GM23338 (cell line): ENCODE measurements at regions not wholly inside any gene's neighbourhood (a gene's known extent, or its start where the extent isn't known, plus 50 kb on each side); places are given as distances from the start of the nearest gene placed in this dataset.

Experiments
- ATAC-seq: fragments of 200-7000 bp; cut with Tn5 transposase; 3 replicates; pipeline ENCODE4 v1.9.1; 2020
- DNase-seq: peaks from one replicate; pipeline ENCODE4 v3.0.0-alpha.2; 2015; ENCODE audit warnings: low spot score
- H2AFZ ChIP-seq: fragments of 200-600 bp; sonication (generic); 2 replicates; pipeline ENCODE4 v1.8.0; 2016; ENCODE audit warnings: antibody characterized with exemption, mild to moderate bottlenecking, moderate library complexity
- H3F3A ChIP-seq: fragments of 200-600 bp; sonication (generic); replicated peaks from 2 replicates; pipeline ENCODE4 v1.8.0; 2017; ENCODE audit warnings: antibody characterized with exemption, mixed run types, low read depth
- H3K27ac ChIP-seq: fragments of 200-600 bp; sonication (generic); 2 replicates; pipeline ENCODE4 v1.6.1; 2016; ENCODE audit warnings: low read depth
- H3K27me3 ChIP-seq: fragments of 200-600 bp; sonication (generic); 2 replicates; pipeline ENCODE4 v1.8.0; 2016; ENCODE audit warnings: mild to moderate bottlenecking, mixed run types, moderate library complexity; ENCODE audit not compliant: insufficient read depth
- H3K36me3 ChIP-seq: fragments of 200-600 bp; sonication (generic); 2 replicates; pipeline ENCODE4 v1.8.0; 2016; ENCODE audit warnings: mild to moderate bottlenecking; ENCODE audit not compliant: insufficient read depth
- H3K4me1 ChIP-seq: fragments of 200-600 bp; sonication (generic); 2 replicates; pipeline ENCODE4 v1.8.0; 2016; ENCODE audit warnings: mild to moderate bottlenecking, moderate library complexity; ENCODE audit not compliant: insufficient read depth
- H3K4me2 ChIP-seq: fragments of 200-600 bp; sonication (generic); 2 replicates; pipeline ENCODE4 v1.7.1; 2017; ENCODE audit warnings: mixed run types
- H3K4me3 ChIP-seq: fragments of 200-600 bp; sonication (generic); 2 replicates; pipeline ENCODE4 v1.6.1; 2016; ENCODE audit warnings: mixed run types
- H3K79me2 ChIP-seq: fragments of 200-600 bp; sonication (generic); replicated peaks from 2 replicates; pipeline ENCODE4 v1.8.0; 2017; ENCODE audit warnings: mild to moderate bottlenecking; ENCODE audit not compliant: insufficient read depth
- H3K9me2 ChIP-seq: fragments of 200-600 bp; sonication (generic); 2 replicates; pipeline ENCODE4 v1.8.0; 2017; ENCODE audit not compliant: insufficient read depth
- H4K20me1 ChIP-seq: fragments of 200-600 bp; sonication (generic); replicated peaks from 2 replicates; pipeline ENCODE4 v1.8.0; 2017; ENCODE audit warnings: mild to moderate bottlenecking; ENCODE audit not compliant: insufficient read depth
- H3K27ac Mint-ChIP-seq: 2 replicates; pipeline ENCODE4 v1.8.0; 2020; ENCODE audit warnings: inconsistent platforms, mild to moderate bottlenecking, moderate library complexity, mixed read lengths
- H3K27me3 Mint-ChIP-seq: 3 replicates; pipeline ENCODE4 v1.8.0; 2022; ENCODE audit warnings: low read depth, mild to moderate bottlenecking, moderate library complexity, mixed read lengths, inconsistent platforms; ENCODE audit not compliant: insufficient read depth, poor library complexity
- H3K36me3 Mint-ChIP-seq: 3 replicates; pipeline ENCODE4 v1.8.0; 2021; ENCODE audit warnings: low read depth, mild to moderate bottlenecking, inconsistent platforms, moderate library complexity, mixed read lengths
- H3K4me1 Mint-ChIP-seq: 3 replicates; pipeline ENCODE4 v1.8.0; 2020; ENCODE audit warnings: mild to moderate bottlenecking, inconsistent platforms, mixed read lengths
- H3K4me3 Mint-ChIP-seq: 3 replicates; pipeline ENCODE4 v1.8.0; 2021; ENCODE audit warnings: moderate library complexity, mild to moderate bottlenecking, inconsistent platforms, mixed read lengths
- H3K9me3 Mint-ChIP-seq: 3 replicates; pipeline ENCODE4 v1.8.0; 2020; ENCODE audit warnings: moderate library complexity, mild to moderate bottlenecking, inconsistent platforms, mixed read lengths
- CREB1 ChIP-seq: fragments of 250-450 bp; sonication (Bioruptor Pico); IDR thresholded peaks from 2 replicates; pipeline ENCODE4 v1.5.0; 2020; ENCODE audit warnings: low read depth, mild to moderate bottlenecking, moderate library complexity
- EZH2 ChIP-seq: fragments of 200-600 bp; sonication (generic); IDR thresholded peaks from one replicate; pipeline ENCODE4 v1.8.0; 2017; ENCODE audit warnings: antibody characterized with exemption, mild to moderate bottlenecking, low read depth; ENCODE audit not compliant: unreplicated experiment
- EZH2phosphoT487 ChIP-seq: fragments of 200-600 bp; sonication (generic); IDR thresholded peaks from one replicate; pipeline ENCODE4 v1.8.1; 2018; ENCODE audit warnings: antibody characterized with exemption; ENCODE audit not compliant: unreplicated experiment
- JUNB ChIP-seq: IDR thresholded peaks from one replicate; pipeline ENCODE4 v1.6.1; 2016; ENCODE audit warnings: antibody characterized with exemption; ENCODE audit not compliant: unreplicated experiment
- POLR2AphosphoS5 ChIP-seq: IDR thresholded peaks from 2 replicates; pipeline ENCODE4 v1.6.1; 2016; ENCODE audit warnings: antibody characterized with exemption, low read depth
- STAT1 ChIP-seq: IDR thresholded peaks from one replicate; pipeline ENCODE4 v1.6.1; 2016; ENCODE audit warnings: antibody characterized with exemption; ENCODE audit not compliant: unreplicated experiment
- ZNF331 ChIP-seq: fragments of 250-450 bp; sonication (Bioruptor Pico); IDR thresholded peaks from 2 replicates; pipeline ENCODE4 v1.5.0; 2020; ENCODE audit warnings: low read depth, mild to moderate bottlenecking, moderate library complexity
- TF ChIP-seq, protein P1 (sequence below): IDR thresholded peaks from one replicate; pipeline ENCODE4 v1.6.1; 2018; ENCODE audit warnings: antibody characterized with exemption; ENCODE audit not compliant: unreplicated experiment
- TF ChIP-seq, protein P2 (sequence below): IDR thresholded peaks from 2 replicates; pipeline ENCODE4 v1.6.1; 2016; ENCODE audit warnings: antibody characterized with exemption
- TF ChIP-seq, protein P3 (sequence below), 2 experiments: fragments of 200-600 bp in 1 of 2; sonication (generic) in 1 of 2; conservative IDR thresholded peaks; 2 replicates each; pipeline versions ENCODE4 v1.5.1 to v1.6.1; 2016 to 2017; ENCODE audit warnings: antibody characterized with exemption in 2 of 2, low read depth in 2 of 2, mild to moderate bottlenecking in 2 of 2, moderate library complexity in 1 of 2

DNA sequence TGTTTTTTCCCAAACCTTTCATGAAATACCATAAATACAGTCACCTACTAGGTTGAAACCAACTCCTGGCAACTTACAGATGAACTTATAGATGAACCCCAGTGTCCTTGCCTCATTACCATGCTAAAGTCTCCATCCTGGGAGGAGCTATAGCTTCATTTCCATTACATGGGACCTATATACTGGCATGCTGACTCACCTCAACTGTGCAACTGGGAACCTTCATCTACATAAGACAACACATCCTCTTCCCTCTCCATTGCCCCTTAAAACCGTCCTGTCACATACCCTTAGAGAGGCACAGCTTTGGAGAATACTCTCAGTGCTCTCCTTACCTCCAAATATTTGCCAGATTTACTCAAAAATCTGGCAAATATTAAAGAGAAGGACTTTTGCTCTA lies 638.3 kb downstream of the HTR1A start (continued):
- TF ChIP-seq, protein P1, sequence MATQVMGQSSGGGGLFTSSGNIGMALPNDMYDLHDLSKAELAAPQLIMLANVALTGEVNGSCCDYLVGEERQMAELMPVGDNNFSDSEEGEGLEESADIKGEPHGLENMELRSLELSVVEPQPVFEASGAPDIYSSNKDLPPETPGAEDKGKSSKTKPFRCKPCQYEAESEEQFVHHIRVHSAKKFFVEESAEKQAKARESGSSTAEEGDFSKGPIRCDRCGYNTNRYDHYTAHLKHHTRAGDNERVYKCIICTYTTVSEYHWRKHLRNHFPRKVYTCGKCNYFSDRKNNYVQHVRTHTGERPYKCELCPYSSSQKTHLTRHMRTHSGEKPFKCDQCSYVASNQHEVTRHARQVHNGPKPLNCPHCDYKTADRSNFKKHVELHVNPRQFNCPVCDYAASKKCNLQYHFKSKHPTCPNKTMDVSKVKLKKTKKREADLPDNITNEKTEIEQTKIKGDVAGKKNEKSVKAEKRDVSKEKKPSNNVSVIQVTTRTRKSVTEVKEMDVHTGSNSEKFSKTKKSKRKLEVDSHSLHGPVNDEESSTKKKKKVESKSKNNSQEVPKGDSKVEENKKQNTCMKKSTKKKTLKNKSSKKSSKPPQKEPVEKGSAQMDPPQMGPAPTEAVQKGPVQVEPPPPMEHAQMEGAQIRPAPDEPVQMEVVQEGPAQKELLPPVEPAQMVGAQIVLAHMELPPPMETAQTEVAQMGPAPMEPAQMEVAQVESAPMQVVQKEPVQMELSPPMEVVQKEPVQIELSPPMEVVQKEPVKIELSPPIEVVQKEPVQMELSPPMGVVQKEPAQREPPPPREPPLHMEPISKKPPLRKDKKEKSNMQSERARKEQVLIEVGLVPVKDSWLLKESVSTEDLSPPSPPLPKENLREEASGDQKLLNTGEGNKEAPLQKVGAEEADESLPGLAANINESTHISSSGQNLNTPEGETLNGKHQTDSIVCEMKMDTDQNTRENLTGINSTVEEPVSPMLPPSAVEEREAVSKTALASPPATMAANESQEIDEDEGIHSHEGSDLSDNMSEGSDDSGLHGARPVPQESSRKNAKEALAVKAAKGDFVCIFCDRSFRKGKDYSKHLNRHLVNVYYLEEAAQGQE = no peak
- TF ChIP-seq ZNF331 (CRISPR knock-in tag) = no peak
- TF ChIP-seq, protein P2, sequence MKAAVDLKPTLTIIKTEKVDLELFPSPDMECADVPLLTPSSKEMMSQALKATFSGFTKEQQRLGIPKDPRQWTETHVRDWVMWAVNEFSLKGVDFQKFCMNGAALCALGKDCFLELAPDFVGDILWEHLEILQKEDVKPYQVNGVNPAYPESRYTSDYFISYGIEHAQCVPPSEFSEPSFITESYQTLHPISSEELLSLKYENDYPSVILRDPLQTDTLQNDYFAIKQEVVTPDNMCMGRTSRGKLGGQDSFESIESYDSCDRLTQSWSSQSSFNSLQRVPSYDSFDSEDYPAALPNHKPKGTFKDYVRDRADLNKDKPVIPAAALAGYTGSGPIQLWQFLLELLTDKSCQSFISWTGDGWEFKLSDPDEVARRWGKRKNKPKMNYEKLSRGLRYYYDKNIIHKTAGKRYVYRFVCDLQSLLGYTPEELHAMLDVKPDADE = no peak
- no peak for TF ChIP-seq EZH2phosphoT487
- no peak for TF ChIP-seq JUNB
- TF ChIP-seq STAT1 = no peak
- TF ChIP-seq POLR2AphosphoS5 = no peak
- no peak for TF ChIP-seq EZH2

DNA sequence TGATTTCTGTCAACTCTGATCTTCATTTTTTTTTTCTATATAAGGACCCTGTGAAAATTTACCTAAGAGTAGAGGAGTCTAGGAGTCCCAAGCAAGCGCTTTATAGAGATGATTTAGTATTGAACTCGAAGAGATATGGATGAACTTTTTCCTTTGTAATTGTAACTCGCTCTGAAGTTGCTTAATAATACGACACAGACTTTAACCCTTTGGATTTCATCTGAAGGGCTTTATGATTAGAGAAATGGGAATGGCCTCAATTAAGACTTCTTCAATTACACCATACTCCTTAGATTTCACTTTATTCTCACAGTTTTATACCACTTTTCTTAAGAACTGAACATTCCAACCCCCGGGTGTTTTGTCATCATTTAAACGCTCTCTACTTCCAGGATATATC lies 647.7 kb downstream of the HTR1A start:
- Mint-ChIP-seq H3K9me3 (no peaks in the 10 kb centered on the region), H3K36me3 (no peaks in the 10 kb centered on the region)
- ATAC-seq = no peak
- TF ChIP-seq, protein P3, sequence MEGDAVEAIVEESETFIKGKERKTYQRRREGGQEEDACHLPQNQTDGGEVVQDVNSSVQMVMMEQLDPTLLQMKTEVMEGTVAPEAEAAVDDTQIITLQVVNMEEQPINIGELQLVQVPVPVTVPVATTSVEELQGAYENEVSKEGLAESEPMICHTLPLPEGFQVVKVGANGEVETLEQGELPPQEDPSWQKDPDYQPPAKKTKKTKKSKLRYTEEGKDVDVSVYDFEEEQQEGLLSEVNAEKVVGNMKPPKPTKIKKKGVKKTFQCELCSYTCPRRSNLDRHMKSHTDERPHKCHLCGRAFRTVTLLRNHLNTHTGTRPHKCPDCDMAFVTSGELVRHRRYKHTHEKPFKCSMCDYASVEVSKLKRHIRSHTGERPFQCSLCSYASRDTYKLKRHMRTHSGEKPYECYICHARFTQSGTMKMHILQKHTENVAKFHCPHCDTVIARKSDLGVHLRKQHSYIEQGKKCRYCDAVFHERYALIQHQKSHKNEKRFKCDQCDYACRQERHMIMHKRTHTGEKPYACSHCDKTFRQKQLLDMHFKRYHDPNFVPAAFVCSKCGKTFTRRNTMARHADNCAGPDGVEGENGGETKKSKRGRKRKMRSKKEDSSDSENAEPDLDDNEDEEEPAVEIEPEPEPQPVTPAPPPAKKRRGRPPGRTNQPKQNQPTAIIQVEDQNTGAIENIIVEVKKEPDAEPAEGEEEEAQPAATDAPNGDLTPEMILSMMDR (conservative IDR thresholded peaks at IDR 0.05; ENCODE audit: low read depth in 2 of 2) = no peak
- TF ChIP-seq CREB1 (no peak), EZH2phosphoT487 (no peak)
- TF ChIP-seq, protein P2 = no peak
- TF ChIP-seq, protein P1 = no peak

More for the DNA sequence above, 647.7 kb downstream of the HTR1A start:
- Histone ChIP-seq H2AFZ (peak overlapping the region; percentile 49; the same call in 1 of the 2 replicates), H3K4me2 (no peak overlapping the region), H3K27me3 (no peaks in the 10 kb centered on the region), H4K20me1 (no peaks in the 10 kb centered on the region), H3K4me3 (no peak overlapping the region), H3K9me2 (no peaks in the 10 kb centered on the region), H3K36me3 (no peaks in the 10 kb centered on the region), H3K79me2 (no peaks in the 10 kb centered on the region), H3K4me1 (no peaks in the 10 kb centered on the region), H3K27ac (no peak overlapping the region), H3F3A (no peaks in the 10 kb centered on the region)
- Mint-ChIP-seq H3K27me3 (peaks cover 2% of the 10 kb centered on the region), H3K4me1 (no peaks in the 10 kb centered on the region), H3K4me3 (no peak overlapping the region), H3K27ac (no peak overlapping the region)
- no peak for DNase-seq
